Kidney capillary endothelial cell (primary cell): ENCODE measurements at regions not wholly inside any gene's neighbourhood (a gene's known extent, or its start where the extent isn't known, plus 50 kb on each side); places are given as distances from the start of the nearest gene placed in this dataset.

Source experiments
- DNase-seq: peaks from one replicate; pipeline ENCODE4 v3.0.0-alpha.2; 2018; ENCODE audit warnings: low spot score

DNA sequence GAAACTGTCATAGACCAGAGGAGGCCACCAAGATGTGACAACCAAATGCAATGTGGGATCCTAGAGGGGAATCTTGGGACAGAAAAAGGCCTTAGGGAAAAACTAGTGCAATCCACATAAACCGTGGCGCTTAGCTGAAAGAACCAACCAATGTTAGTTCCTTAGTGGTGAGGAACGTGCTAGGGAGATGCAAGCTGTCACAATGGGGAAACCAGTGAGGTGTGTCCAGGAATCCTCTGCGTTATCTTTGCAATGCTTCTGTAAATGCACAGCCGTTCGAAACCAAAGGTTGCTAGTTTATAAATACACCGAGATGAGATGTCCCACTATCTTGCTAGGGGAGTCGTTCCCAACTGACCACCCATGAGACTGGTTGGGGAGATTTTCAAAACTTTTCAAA, 157.0 kb upstream of the ID2 start:
- no peak for DNase-seq

DNA sequence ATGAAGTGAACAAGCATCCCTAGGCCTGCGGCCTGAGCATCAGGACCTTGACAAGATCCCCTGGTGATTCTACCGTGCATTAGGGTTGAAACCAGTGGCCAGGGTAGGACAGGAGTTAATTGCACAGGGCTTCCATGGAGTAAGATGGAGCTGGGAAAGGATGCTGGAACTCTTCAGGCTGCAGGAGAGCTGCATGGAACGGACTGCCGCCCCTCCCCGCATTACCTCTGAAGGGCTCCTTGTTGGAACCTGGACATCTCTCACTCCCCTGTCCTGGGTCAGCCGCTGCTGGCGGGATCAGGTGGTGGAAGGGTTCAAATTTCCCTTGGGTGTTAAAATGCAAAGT, 156.6 kb upstream of the ID2 start:
- DNase-seq = no peak

- DNase-seq = no peak
These were observed 156.1 kb upstream of the ID2 start for GRCh38 chr2:8525582-8526402.

DNA sequence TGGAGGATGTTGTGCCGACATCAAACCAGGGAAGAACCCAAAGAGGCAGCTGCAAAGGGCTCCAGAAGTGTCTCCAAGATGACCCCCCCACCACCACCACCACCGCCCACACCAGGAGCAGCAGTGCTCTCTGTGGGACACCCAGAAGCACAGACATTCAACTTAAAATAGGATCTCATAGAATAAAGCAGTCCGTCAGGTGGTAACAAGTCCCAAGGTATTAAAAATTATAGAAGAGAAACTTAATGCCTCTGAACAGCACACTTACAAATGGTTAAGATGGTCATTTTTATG, 155.5 kb upstream of the ID2 start:
- no peak for DNase-seq

DNA sequence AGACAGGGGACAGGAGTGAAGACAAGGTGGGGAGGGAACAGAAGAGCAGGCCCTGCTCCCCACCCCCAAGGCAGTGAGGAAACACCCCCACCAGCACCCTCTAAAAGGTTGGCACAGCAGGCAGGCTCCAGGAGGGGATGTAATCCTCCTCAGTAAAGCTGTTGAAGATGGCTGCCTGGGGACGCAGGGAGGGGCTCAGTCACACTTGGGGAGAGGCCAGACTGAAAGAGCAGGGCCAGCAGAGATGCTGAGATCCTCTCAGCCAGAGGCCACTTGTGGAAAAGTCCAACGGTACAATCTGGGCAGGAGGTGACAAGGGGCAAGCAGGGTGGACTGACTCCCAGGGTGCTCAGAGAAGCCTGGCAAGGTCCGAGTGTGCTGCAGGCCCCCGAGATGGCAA, 154.8 kb upstream of the ID2 start:
- DNase-seq = no peak

- DNase-seq = no peak
These were observed 154.2 kb upstream of the ID2 start for GRCh38 chr2:8527676-8528075.

DNA sequence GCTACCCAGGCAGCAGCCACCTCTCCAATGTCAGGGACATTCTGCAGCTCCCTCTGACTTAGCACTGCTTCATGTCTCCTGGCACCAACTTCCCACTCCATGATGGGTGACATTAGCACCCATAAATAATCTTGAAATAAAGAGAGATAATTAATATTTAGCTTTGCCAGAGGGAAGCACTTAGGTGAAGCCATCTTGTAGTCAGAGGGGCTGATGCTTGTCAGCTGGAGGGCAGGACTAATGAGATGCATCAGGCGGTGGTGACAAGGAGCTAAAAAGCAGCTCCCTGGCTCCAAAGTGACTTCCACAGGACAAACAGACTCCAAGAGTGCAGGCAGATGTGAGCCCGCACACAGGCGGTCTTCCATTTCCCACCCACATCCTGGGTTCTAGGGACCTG, 153.0 kb upstream of the ID2 start:
- DNase-seq = no peak

- no peak for DNase-seq
These were observed 152.1 kb upstream of the ID2 start for GRCh38 chr2:8529706-8530277.

- no peak for DNase-seq
These were observed 150.4 kb upstream of the ID2 start for GRCh38 chr2:8531481-8531880.

DNA sequence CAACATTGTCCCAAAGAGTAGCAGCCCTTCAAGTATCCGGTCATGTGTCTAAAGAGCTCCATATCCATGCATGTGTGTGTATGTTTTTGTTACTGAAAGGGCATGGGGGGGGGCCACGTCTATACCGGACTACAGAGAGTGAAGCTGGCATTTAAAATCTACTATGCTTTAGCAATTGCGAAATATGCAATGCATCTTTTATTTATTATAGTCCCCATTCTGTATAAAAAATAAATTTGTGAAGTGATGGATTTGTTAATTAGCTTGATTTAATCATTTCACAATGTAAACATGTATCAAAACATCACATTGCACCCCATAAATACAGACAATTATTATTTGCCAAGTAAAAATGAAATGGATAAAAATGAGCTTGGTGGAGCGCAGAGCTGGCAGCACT, 149.4 kb upstream of the ID2 start:
- no peak for DNase-seq

DNA sequence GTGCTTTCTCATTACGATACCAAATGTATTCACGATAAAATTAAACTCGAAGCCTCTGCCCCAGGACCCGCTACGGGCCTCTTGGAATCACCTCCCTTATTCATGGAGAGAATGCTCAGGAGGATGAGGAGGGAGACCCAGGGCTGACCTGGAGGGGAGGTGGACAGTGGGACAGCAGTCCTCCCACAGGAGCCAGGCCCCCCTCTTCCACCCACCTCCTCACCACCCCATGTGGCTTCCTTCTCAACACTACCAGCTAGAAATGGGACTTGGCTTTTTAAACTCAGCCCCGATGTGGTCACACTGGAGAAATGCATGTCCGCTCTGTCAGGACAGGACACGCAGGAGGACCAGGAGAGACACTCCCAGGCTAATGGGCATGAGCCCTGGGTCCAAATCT, 147.9 kb upstream of the ID2 start:
- DNase-seq = no peak

DNA sequence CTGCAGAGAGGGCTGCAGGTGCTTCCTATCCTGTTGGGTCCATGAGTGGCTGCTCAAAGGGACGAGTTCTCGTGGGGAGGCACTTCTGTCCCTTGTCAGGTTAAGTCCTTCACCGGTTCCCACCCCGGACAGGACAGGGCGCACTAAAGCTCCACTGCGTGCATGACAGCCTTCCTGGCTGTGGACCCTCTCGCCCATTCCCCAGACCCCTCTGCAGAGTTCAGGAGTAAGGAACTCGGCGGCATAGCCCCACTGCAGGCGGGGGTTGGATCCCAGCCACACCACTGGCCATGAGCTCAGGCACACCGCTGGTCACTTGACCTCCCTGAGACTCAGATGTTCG, 147.5 kb upstream of the ID2 start:
- no peak for DNase-seq

DNA sequence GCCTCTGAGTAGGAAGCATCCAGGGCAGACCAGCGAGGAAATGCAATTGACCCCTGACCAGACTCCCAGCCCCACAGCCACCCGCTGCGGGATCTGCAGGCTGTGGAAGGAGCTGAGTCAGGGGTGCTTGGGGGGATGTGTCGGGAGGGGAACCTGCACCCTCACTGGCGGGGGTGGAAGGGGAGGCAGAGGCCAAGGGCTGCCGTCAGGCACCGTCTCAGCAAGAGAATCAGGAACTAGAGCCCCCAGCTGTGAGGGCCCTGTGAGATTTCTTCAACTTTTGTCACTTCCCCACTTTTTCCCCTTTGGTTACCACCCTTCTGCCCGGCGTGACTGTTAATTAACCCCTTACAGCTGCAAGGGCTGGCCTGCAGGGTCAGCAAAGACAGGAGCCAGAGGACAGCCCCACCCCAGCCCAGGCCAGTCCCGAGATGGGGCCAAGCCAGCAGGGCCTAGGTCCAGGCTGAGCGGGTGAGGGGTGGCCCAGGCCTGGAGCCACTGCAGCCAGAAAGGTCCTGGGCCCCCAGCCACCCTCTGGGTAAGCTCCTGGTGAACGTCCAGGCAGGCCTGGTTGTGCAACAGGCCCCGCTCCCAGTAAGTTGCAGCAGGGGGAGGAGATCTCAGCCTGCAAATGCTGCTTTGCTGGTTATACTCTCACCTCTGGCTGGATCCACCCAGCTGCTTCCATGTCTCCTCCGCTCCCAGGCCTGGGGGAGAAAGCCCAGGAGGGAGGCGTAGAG, 147.0 kb upstream of the ID2 start:
- no peak for DNase-seq

GRCh38 chr2:8535469-8535795, 146.4 kb upstream of the ID2 start:
- DNase-seq = no peak

- DNase-seq = no peak
These were observed 145.8 kb upstream of the ID2 start for GRCh38 chr2:8535821-8536685.

- DNase-seq = no peak
These were observed 144.9 kb upstream of the ID2 start for GRCh38 chr2:8536686-8537561.

DNA sequence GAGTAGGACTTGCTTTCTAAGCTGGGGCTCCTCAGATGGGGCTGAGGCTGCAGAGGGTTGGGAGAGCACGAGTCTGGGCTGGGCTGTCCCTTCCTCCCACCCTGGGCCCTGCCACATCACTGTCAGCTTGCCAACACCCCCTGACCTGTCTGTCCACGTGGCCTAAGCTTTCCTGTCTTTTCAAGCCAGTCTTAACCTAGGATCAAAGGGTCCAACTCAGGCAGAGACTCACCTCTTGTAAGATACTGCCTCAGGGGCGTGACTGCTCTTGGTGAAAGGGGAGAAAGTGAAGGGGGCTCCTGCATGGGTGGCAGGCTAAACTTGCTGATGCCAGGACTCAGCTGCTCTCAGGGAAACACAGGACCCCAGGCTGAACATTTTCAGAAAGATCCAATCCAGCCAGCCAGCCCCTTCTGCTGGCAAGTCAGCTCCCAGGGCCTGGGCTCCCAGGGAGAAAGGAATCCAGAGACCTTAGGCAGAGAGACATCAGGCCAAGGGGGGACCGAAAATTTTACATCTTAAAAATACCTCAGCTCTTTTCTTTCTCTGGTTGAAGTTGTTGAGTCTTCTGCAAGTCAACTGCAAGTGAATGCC, 144.2 kb upstream of the ID2 start:
- DNase-seq = no peak

DNA sequence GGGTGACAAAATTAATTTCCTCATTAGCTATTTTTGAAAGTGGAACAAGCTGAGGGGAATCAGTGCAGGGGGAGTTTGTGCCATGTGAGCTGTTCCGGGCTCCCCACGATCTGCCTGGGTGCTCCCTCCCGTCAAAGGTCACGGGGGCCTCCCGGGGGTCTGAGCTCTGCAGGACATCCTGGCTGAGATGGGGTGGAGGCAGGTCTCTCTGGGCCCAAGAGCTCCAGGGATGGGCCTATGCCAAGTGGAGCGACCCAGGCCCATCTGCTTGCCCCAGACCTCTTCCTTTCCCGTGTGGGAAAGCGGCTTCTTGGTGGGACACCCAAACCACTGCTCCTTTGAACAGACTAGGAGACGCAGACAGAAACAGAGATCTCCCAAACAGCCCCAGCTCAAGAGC, 143.3 kb upstream of the ID2 start:
- DNase-seq = no peak

DNA sequence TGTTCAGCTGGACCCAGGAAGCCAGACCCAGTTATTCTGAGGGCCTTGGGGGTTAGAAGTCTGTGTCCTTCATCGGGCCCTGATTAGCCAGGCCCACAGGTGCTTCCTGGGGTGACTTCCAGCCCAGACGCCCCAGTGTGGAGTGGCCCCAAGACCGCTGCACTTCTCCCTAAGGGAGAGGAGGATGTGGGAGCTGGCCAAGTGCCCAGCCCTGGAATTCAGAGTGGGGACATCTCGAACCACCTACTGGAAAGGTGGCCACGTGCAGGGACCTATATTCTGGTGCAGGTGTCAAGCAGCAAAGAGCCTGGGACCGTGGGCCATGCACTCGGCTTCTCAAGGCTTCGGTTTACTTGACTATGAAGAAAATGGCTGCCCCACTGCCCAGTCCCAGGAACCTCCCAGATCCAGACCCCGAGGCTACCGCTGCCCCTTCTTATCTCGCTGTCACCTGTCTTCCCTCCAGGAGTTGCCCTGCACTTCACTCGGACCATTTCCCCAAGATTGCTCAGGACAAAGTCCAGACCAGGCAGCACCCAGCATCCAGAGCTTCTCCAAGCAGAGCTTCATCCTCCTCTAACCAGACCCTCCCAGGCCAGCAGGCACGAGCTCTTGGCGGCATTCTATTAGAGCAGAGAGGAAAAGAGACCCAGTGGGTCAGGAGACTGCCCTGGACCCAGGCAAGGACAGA, 142.8 kb upstream of the ID2 start:
- DNase-seq = no peak

DNA sequence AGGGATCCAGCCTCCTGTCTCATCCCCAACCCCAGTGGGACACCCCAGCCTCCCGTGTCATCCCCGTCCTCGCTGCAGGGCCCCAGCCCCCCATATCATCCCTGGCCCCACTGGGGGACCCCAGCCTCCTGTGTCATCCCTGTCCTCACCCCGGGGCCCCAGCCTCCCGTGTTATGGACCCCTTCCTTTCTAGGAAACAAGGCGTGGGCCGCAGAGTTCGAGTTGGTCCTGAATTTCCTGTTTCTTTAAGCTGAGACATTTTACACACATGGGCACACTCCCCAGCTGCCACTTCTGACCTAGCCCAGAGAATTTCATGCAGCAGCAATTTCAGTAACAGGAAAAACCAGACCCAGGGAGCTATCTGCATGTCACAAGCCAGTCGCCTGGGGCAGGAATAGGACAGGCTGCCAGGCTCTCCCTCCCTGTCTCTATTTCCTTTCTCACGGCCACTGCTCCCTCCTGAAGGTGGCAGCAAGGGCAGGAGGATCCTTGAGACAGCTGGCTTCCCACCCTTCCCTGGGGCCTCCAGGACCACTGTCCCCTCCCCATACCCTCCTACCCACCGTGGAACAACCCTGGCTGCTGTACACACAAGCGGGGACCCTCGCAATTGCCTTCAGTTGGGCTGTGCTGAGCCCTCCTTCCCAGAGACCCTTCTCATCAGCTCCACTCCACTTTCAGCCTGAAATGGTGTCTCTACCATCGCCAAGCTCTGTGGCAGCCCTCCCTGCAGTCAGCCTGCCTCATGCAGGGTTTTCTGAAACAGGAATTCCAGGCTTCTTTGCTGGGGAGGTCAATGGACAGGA, 141.9 kb upstream of the ID2 start:
- no peak for DNase-seq
